ENCODE measurements at regions not wholly inside any gene's neighbourhood (a gene's known extent, or its start where the extent isn't known, plus 50 kb on each side); places are given as distances from the start of the nearest gene placed in this dataset.

DNA sequence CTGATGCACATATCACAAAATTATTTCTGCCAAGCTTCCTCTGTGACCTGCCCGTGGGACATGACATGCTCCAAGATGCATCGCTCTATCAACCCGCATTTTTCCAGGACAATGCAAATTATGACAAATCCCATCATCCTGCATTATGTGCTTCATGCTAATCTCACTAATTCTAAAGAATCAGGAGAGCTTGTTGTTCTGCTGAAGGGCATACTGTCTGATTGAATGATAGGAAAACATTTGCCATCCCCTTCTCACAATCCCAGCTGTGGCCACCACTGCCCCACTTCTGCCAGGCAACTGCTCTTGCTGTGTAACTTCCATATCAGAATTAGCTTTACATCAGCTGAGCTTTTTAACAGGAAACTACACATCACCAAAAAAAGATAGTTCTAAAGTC lies 203.5 kb upstream of the NANOGP8 start:
- no peak for DNase-seq
- Histone ChIP-seq H3K36me3 (no peaks in the 10 kb centered on the region), H3K4me3 (no peak overlapping the region), H3K4me1 (no peaks in the 10 kb centered on the region), H3K27ac (replicated peaks) (no peak overlapping the region), H3K9me3 (replicated peaks) (no peaks in the 10 kb centered on the region), H3K27me3 (ENCODE audit: low read depth) (no peaks in the 10 kb centered on the region)
- TF ChIP-seq, protein P1, sequence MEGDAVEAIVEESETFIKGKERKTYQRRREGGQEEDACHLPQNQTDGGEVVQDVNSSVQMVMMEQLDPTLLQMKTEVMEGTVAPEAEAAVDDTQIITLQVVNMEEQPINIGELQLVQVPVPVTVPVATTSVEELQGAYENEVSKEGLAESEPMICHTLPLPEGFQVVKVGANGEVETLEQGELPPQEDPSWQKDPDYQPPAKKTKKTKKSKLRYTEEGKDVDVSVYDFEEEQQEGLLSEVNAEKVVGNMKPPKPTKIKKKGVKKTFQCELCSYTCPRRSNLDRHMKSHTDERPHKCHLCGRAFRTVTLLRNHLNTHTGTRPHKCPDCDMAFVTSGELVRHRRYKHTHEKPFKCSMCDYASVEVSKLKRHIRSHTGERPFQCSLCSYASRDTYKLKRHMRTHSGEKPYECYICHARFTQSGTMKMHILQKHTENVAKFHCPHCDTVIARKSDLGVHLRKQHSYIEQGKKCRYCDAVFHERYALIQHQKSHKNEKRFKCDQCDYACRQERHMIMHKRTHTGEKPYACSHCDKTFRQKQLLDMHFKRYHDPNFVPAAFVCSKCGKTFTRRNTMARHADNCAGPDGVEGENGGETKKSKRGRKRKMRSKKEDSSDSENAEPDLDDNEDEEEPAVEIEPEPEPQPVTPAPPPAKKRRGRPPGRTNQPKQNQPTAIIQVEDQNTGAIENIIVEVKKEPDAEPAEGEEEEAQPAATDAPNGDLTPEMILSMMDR (IDR thresholded peaks at IDR 0.05; ENCODE audit: borderline replicate concordance) = no peak
- intact Hi-C loops (cut with micrococcal nuclease) = loop anchor here (5.0 kb wide), 1 partner anchor 154 kb away; no protein-coding TSS in a partner anchor

- Histone ChIP-seq H3K36me3 (no peaks in the 10 kb centered on the region), H3K27me3 (ENCODE audit: low read depth) (no peaks in the 10 kb centered on the region), H3K9me3 (replicated peaks) (no peaks in the 10 kb centered on the region), H3K4me3 (no peak overlapping the region), H3K4me1 (no peaks in the 10 kb centered on the region), H3K27ac (replicated peaks) (no peak overlapping the region)
- TF ChIP-seq, protein P1 (IDR thresholded peaks at IDR 0.05; ENCODE audit: borderline replicate concordance) = no peak
- no peak for DNase-seq
- intact Hi-C loops (cut with micrococcal nuclease) = loop anchor here (5.0 kb wide), 1 partner anchor 156 kb away; no protein-coding TSS in a partner anchor
Measured at GRCh38 chr15:35286721-35287120, 201.6 kb upstream of the NANOGP8 start.

- peaks cover 7% of the 10 kb centered on the region for H3K9me3 ChIP-seq (replicated peaks)
- no peak overlapping the region for H3K27ac ChIP-seq (replicated peaks)
- TF ChIP-seq, protein P1 (IDR thresholded peaks at IDR 0.05; ENCODE audit: borderline replicate concordance) = no peak
- no peaks in the 10 kb centered on the region for H3K4me1 ChIP-seq
- intact Hi-C loops (cut with micrococcal nuclease) = no loop called here
- H3K36me3 ChIP-seq = no peaks in the 10 kb centered on the region
- no peak overlapping the region for H3K4me3 ChIP-seq
- H3K27me3 ChIP-seq (ENCODE audit: low read depth) = no peaks in the 10 kb centered on the region
- DNase-seq = no peak
Measured at GRCh38 chr15:35282965-35283496, 197.9 kb upstream of the NANOGP8 start.

GRCh38 chr15:35281515-35281914 lies 196.4 kb upstream of the NANOGP8 start:
- Histone ChIP-seq H3K36me3 (no peaks in the 10 kb centered on the region), H3K4me3 (no peak overlapping the region), H3K27me3 (ENCODE audit: low read depth) (no peaks in the 10 kb centered on the region), H3K4me1 (no peaks in the 10 kb centered on the region), H3K27ac (replicated peaks) (no peak overlapping the region), H3K9me3 (replicated peaks) (peaks cover 22% of the 10 kb centered on the region)
- intact Hi-C loops (cut with micrococcal nuclease) = no loop called here
- TF ChIP-seq, protein P1 (IDR thresholded peaks at IDR 0.05; ENCODE audit: borderline replicate concordance) = no peak
- DNase-seq = no peak

DNA sequence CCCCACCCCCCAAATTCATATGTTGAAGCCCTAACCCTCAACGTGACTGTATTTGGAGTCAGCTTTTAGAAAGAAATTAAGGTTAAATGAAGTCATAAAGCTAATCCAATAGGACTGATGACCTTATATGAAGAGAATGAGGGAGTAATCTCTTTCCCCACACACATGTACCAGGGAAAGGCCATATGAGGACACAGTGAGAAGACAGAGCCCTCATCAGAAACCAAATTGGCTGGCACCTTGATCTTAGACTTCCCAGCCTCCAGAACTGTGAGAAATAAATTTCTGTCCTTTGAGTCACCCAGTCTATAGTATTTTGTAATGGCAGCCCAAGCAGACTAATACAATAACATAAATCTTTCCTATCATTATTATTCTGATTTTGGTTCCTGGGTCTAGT lies 194.7 kb upstream of the NANOGP8 start:
- no peaks in the 10 kb centered on the region for H3K27me3 ChIP-seq (ENCODE audit: low read depth)
- H3K4me3 ChIP-seq = no peak overlapping the region
- H3K4me1 ChIP-seq = no peaks in the 10 kb centered on the region
- peaks cover 39% of the 10 kb centered on the region for H3K9me3 ChIP-seq (replicated peaks)
- no peak for DNase-seq
- TF ChIP-seq, protein P1 (IDR thresholded peaks at IDR 0.05; ENCODE audit: borderline replicate concordance) = no peak
- H3K27ac ChIP-seq (replicated peaks) = no peak overlapping the region
- intact Hi-C loops (cut with micrococcal nuclease) = no loop called here
- no peaks in the 10 kb centered on the region for H3K36me3 ChIP-seq
